Non-pigmented ciliary epithelial cell (primary cell): ENCODE measurements at regions not wholly inside any gene's neighbourhood (a gene's known extent, or its start where the extent isn't known, plus 50 kb on each side); places are given as distances from the start of the nearest gene placed in this dataset.
A peak's percentile ranks its signal among the peaks of the same experiment; 100 is the strongest.
"Not testable (repeated sequence)": the region's sequence is repeated elsewhere in the genome, so short reads cannot be mapped to it uniquely, and the experiment has no call there.

Experiments used
- DNase-seq: peaks from one replicate; pipeline ENCODE4 v3.0.0-alpha.2; 2010; ENCODE audit warnings: low read depth

GRCh38 chr4:32858361-32858760 is 2138.2 kb downstream of the PCDH7 start:
- DNase-seq, result no peak

GRCh38 chr4:32858971-32859370 is 2138.8 kb downstream of the PCDH7 start:
- DNase-seq, result peak; percentile 51

- DNase-seq, result no peak
Observed at GRCh38 chr4:32864713-32865351, 2144.7 kb downstream of the PCDH7 start.

- no peak for DNase-seq
Observed at GRCh38 chr4:32876546-32876945, 2156.4 kb downstream of the PCDH7 start.

- no peak for DNase-seq
Observed at GRCh38 chr4:32879913-32880312, 2159.7 kb downstream of the PCDH7 start.

GRCh38 chr4:32884198-32884597 is 2164.0 kb downstream of the PCDH7 start:
- DNase-seq, result peak; percentile 24

GRCh38 chr4:32890398-32890797 is 2170.2 kb downstream of the PCDH7 start:
- no peak for DNase-seq

- DNase-seq, result no peak
Observed at GRCh38 chr4:32909053-32909452, 2188.9 kb downstream of the PCDH7 start.

- DNase-seq, result no peak
Observed at GRCh38 chr4:32909736-32910135, 2189.6 kb downstream of the PCDH7 start.

- no peak for DNase-seq
Observed at GRCh38 chr4:32917586-32917985, 2197.4 kb downstream of the PCDH7 start.

GRCh38 chr4:32929796-32930699 is 2209.9 kb downstream of the PCDH7 start:
- no peak for DNase-seq

GRCh38 chr4:32930700-32931099 is 2210.5 kb downstream of the PCDH7 start:
- no peak for DNase-seq

- no peak for DNase-seq
Observed at GRCh38 chr4:32931475-32931874, 2211.3 kb downstream of the PCDH7 start.

GRCh38 chr4:32932156-32932555 is 2212.0 kb downstream of the PCDH7 start:
- DNase-seq, result no peak

GRCh38 chr4:32939222-32939621 is 2219.1 kb downstream of the PCDH7 start:
- not testable (repeated sequence) for DNase-seq

- DNase-seq, result no peak
Observed at GRCh38 chr4:32950866-32951265, 2230.7 kb downstream of the PCDH7 start.

- DNase-seq, result no peak
Observed at GRCh38 chr4:32958586-32958985, 2238.4 kb downstream of the PCDH7 start.

- no peak for DNase-seq
Observed at GRCh38 chr4:32962100-32962499, 2241.9 kb downstream of the PCDH7 start.

GRCh38 chr4:32985256-32985655 is 2265.1 kb downstream of the PCDH7 start:
- DNase-seq, result peak; percentile 57

GRCh38 chr4:32986236-32986635 is 2266.1 kb downstream of the PCDH7 start:
- DNase-seq, result no peak

- DNase-seq, result no peak
Observed at GRCh38 chr4:32987111-32987510, 2266.9 kb downstream of the PCDH7 start.

- DNase-seq, result no peak
Observed at GRCh38 chr4:32988165-32988811, 2268.1 kb downstream of the PCDH7 start.

GRCh38 chr4:32991663-32992062 is 2271.5 kb downstream of the PCDH7 start:
- DNase-seq, result no peak
